H1 (cell line): ENCODE measurements at regions not wholly inside any gene's neighbourhood (a gene's known extent, or its start where the extent isn't known, plus 50 kb on each side); places are given as distances from the start of the nearest gene placed in this dataset.

Experiments
- BCL11A ChIP-seq, 2 experiments: IDR thresholded peaks; one replicate each; pipeline ENCODE4 v1.6.1; 2011; ENCODE audit warnings: low read depth in 2 of 2, low read length in 2 of 2, mild to moderate bottlenecking in 2 of 2
- GTF2F1 ChIP-seq: IDR thresholded peaks from 2 replicates; pipeline ENCODE4 v1.6.1; 2012; ENCODE audit warnings: low read depth, low read length, improper control_type of control experiment, borderline replicate concordance
- HDAC2 ChIP-seq, 2 experiments: fragments of 300-600 bp in 1 of 2; sonication (generic) in 1 of 2; IDR thresholded peaks; 2 replicates each; pipeline ENCODE4 v1.6.1; 2011 to 2012; ENCODE audit warnings: low read depth in 2 of 2, low read length in 2 of 2, mild to moderate bottlenecking in 2 of 2, moderate library complexity in 2 of 2, borderline replicate concordance in 1 of 2, inconsistent platforms in 1 of 2
- HDAC6 ChIP-seq: IDR thresholded peaks from one replicate; pipeline ENCODE4 v1.7.1; 2012; ENCODE audit warnings: low read depth, mild to moderate bottlenecking, inconsistent platforms, low read length, moderate library complexity
- MAFK ChIP-seq: IDR thresholded peaks from 2 replicates; pipeline ENCODE4 v1.6.1; 2012; ENCODE audit warnings: low read depth, mild to moderate bottlenecking, improper control_type of control experiment, low read length
- RAD21 ChIP-seq, 2 experiments: IDR thresholded peaks in 1 of 2; conservative IDR thresholded peaks in 1 of 2; 2 replicates each; pipeline ENCODE4 v1.6.1; 2011; ENCODE audit warnings: low read depth in 2 of 2, low read length in 2 of 2, improper control_type of control experiment in 1 of 2, inconsistent platforms in 1 of 2, mild to moderate bottlenecking in 1 of 2, moderate library complexity in 1 of 2
- RBBP5 ChIP-seq: IDR thresholded peaks from 2 replicates; pipeline ENCODE4 v1.7.1; 2012; ENCODE audit warnings: low read depth, mild to moderate bottlenecking, inconsistent platforms, low read length, moderate library complexity, borderline replicate concordance
- SAP30 ChIP-seq: fragments of 300-600 bp; sonication (generic); IDR thresholded peaks from 2 replicates; pipeline ENCODE4 v1.7.1; 2012; ENCODE audit warnings: low read length, moderate library complexity, mild to moderate bottlenecking, inconsistent platforms; ENCODE audit not compliant: insufficient read depth, insufficient replicate concordance
- SRF ChIP-seq: IDR thresholded peaks from 2 replicates; pipeline ENCODE4 v1.6.1; 2011; ENCODE audit warnings: mild to moderate bottlenecking, low read depth, low read length, moderate library complexity
- SUZ12 ChIP-seq: fragments of 200-600 bp; sonication (generic); IDR thresholded peaks from 2 replicates; pipeline ENCODE4 v1.6.1; 2012; ENCODE audit warnings: mild to moderate bottlenecking, inconsistent platforms, low read length, moderate library complexity, mixed read lengths
- YY1 ChIP-seq: IDR thresholded peaks from 2 replicates; pipeline ENCODE4 v1.6.1; 2011; ENCODE audit warnings: low read depth, mild to moderate bottlenecking, low read length
- TF ChIP-seq, protein P1 (sequence below): fragments of 300-600 bp; sonication (generic); IDR thresholded peaks from 2 replicates; pipeline ENCODE4 v1.7.1; 2012; ENCODE audit warnings: low read length, moderate library complexity, mild to moderate bottlenecking, inconsistent platforms; ENCODE audit not compliant: insufficient replicate concordance

DNA sequence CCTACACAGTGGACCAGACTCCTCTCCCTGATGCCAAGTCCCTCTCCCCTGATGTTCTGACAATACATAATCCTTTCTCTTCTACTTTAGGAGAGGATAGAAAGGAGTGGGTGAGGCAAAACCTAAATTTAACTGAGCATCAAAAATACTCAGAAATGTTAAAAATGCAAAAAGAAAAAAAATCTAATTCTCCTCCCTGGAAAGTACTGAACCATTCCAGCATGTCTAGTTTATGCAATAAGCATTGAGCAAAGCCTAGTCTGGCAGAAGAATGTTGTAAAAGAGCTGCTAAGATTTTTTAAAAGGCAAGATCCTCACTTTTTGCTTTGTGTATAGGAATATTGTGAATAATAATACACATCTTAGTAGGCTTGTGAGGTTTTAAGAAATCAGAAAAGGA lies 116.6 kb upstream of the STXBP5 start (continued):
- TF ChIP-seq, protein P1, sequence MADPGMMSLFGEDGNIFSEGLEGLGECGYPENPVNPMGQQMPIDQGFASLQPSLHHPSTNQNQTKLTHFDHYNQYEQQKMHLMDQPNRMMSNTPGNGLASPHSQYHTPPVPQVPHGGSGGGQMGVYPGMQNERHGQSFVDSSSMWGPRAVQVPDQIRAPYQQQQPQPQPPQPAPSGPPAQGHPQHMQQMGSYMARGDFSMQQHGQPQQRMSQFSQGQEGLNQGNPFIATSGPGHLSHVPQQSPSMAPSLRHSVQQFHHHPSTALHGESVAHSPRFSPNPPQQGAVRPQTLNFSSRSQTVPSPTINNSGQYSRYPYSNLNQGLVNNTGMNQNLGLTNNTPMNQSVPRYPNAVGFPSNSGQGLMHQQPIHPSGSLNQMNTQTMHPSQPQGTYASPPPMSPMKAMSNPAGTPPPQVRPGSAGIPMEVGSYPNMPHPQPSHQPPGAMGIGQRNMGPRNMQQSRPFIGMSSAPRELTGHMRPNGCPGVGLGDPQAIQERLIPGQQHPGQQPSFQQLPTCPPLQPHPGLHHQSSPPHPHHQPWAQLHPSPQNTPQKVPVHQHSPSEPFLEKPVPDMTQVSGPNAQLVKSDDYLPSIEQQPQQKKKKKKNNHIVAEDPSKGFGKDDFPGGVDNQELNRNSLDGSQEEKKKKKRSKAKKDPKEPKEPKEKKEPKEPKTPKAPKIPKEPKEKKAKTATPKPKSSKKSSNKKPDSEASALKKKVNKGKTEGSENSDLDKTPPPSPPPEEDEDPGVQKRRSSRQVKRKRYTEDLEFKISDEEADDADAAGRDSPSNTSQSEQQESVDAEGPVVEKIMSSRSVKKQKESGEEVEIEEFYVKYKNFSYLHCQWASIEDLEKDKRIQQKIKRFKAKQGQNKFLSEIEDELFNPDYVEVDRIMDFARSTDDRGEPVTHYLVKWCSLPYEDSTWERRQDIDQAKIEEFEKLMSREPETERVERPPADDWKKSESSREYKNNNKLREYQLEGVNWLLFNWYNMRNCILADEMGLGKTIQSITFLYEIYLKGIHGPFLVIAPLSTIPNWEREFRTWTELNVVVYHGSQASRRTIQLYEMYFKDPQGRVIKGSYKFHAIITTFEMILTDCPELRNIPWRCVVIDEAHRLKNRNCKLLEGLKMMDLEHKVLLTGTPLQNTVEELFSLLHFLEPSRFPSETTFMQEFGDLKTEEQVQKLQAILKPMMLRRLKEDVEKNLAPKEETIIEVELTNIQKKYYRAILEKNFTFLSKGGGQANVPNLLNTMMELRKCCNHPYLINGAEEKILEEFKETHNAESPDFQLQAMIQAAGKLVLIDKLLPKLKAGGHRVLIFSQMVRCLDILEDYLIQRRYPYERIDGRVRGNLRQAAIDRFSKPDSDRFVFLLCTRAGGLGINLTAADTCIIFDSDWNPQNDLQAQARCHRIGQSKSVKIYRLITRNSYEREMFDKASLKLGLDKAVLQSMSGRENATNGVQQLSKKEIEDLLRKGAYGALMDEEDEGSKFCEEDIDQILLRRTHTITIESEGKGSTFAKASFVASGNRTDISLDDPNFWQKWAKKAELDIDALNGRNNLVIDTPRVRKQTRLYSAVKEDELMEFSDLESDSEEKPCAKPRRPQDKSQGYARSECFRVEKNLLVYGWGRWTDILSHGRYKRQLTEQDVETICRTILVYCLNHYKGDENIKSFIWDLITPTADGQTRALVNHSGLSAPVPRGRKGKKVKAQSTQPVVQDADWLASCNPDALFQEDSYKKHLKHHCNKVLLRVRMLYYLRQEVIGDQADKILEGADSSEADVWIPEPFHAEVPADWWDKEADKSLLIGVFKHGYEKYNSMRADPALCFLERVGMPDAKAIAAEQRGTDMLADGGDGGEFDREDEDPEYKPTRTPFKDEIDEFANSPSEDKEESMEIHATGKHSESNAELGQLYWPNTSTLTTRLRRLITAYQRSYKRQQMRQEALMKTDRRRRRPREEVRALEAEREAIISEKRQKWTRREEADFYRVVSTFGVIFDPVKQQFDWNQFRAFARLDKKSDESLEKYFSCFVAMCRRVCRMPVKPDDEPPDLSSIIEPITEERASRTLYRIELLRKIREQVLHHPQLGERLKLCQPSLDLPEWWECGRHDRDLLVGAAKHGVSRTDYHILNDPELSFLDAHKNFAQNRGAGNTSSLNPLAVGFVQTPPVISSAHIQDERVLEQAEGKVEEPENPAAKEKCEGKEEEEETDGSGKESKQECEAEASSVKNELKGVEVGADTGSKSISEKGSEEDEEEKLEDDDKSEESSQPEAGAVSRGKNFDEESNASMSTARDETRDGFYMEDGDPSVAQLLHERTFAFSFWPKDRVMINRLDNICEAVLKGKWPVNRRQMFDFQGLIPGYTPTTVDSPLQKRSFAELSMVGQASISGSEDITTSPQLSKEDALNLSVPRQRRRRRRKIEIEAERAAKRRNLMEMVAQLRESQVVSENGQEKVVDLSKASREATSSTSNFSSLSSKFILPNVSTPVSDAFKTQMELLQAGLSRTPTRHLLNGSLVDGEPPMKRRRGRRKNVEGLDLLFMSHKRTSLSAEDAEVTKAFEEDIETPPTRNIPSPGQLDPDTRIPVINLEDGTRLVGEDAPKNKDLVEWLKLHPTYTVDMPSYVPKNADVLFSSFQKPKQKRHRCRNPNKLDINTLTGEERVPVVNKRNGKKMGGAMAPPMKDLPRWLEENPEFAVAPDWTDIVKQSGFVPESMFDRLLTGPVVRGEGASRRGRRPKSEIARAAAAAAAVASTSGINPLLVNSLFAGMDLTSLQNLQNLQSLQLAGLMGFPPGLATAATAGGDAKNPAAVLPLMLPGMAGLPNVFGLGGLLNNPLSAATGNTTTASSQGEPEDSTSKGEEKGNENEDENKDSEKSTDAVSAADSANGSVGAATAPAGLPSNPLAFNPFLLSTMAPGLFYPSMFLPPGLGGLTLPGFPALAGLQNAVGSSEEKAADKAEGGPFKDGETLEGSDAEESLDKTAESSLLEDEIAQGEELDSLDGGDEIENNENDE = no peak
- TF ChIP-seq RBBP5 (no peak), SUZ12 (no peak), BCL11A (IDR thresholded peaks at IDR 0.05; ENCODE audit: low read depth in 2 of 2, low read length in 2 of 2) (no peak), SRF (no peak), GTF2F1 (no peak), RAD21 (IDR thresholded peaks at IDR 0.05 in 1 of 2, conservative IDR thresholded peaks at IDR 0.05 in 1 of 2; ENCODE audit: low read depth in 2 of 2, low read length in 2 of 2) (no peak), HDAC6 (no peak), YY1 (no peak), HDAC2 (IDR thresholded peaks at IDR 0.05; ENCODE audit: borderline replicate concordance in 1 of 2, low read depth in 2 of 2, low read length in 2 of 2) (no peak), SAP30 (no peak), MAFK (no peak)
